ENCODE measurements at regions not wholly inside any gene's neighbourhood (a gene's known extent, or its start where the extent isn't known, plus 50 kb on each side); places are given as distances from the start of the nearest gene placed in this dataset.

GRCh38 chr10:83612746-83613145 lies 526.6 kb upstream of the GHITM start:
- no peak overlapping the region for H3K4me2 ChIP-seq
- H3K9me3 ChIP-seq: no peaks in the 10 kb centered on the region
- TF ChIP-seq JUN (IDR thresholded peaks at IDR 0.05): no peak
- TF ChIP-seq HOXB13 (CRISPR knock-in tag; IDR thresholded peaks at IDR 0.05; ENCODE audit: low read depth): no peak
- TF ChIP-seq NFE2L2 (conservative IDR thresholded peaks at IDR 0.05; ENCODE audit: low read length): no peak
- TF ChIP-seq SMC3 (IDR thresholded peaks at IDR 0.05): no peak
- no peak for TF ChIP-seq RFX5 (IDR thresholded peaks at IDR 0.05)
- no peak for TF ChIP-seq EP300 (IDR thresholded peaks at IDR 0.05)
- no peak for TF ChIP-seq NPAS2 (CRISPR knock-in tag; IDR thresholded peaks at IDR 0.05; ENCODE audit: borderline replicate concordance)
- TF ChIP-seq CEBPB (IDR thresholded peaks at IDR 0.05): no peak
- TF ChIP-seq RARB (CRISPR knock-in tag; IDR thresholded peaks at IDR 0.05): no peak
- WGBS (ENCODE audit: missing lambda C conversion rate): 31% methylated on average over 2 of the region's 2 CpGs
- POLR2A ChIA-PET: no interaction called here
- DNase-seq (ENCODE audit: low read depth in 1 of 2, low spot score in 1 of 2) (no peak), FAIRE-seq (no peak), ATAC-seq (no peak)
- no peak overlapping the region for H3K27ac ChIP-seq
- CTCF ChIA-PET: no interaction called here
- no peaks in the 10 kb centered on the region for H3K4me1 ChIP-seq
- no peak overlapping the region for H3K4me3 ChIP-seq

- TF ChIP-seq BHLHE40 (IDR thresholded peaks at IDR 0.05; ENCODE audit: low read depth, low read length): no peak
- no peak for TF ChIP-seq FOXS1 (CRISPR knock-in tag; IDR thresholded peaks at IDR 0.05)
- no peak for TF ChIP-seq FOSL2 (IDR thresholded peaks at IDR 0.05)
- no peak for TF ChIP-seq FOSL2 (CRISPR knock-in tag; IDR thresholded peaks at IDR 0.05)
- Histone ChIP-seq H3K27ac (no peak overlapping the region), H3K4me3 (no peak overlapping the region), H3K9me3 (no peaks in the 10 kb centered on the region), H3K4me1 (no peaks in the 10 kb centered on the region), H3K4me2 (no peak overlapping the region)
- WGBS (ENCODE audit: missing lambda C conversion rate): 0% methylated on average over 1 of the region's 1 CpG
- DNase-seq (ENCODE audit: low read depth in 1 of 2, low spot score in 1 of 2): no peak
- no peak for FAIRE-seq
- POLR2A ChIA-PET: no interaction called here
- ATAC-seq: no peak
- CTCF ChIA-PET: no interaction called here
Measured at GRCh38 chr10:83617172-83617571, 522.1 kb upstream of the GHITM start.

- Histone ChIP-seq H3K4me3 (no peak overlapping the region), H3K27ac (no peak overlapping the region), H3K4me2 (no peak overlapping the region), H3K4me1 (no peaks in the 10 kb centered on the region), H3K9me3 (no peaks in the 10 kb centered on the region)
- FAIRE-seq: no peak
- no peak for TF ChIP-seq ZFP36 (IDR thresholded peaks at IDR 0.05; ENCODE audit: borderline replicate concordance, partially characterized antibody)
- no peak for TF ChIP-seq ESRRA (IDR thresholded peaks at IDR 0.05; ENCODE audit: borderline replicate concordance, low read length)
- TF ChIP-seq EP300 (IDR thresholded peaks at IDR 0.05): no peak
- TF ChIP-seq PBX3 (IDR thresholded peaks at IDR 0.05): no peak
- TF ChIP-seq GATA3 (IDR thresholded peaks at IDR 0.05; ENCODE audit: borderline replicate concordance): no peak
- TF ChIP-seq KDM1A (IDR thresholded peaks at IDR 0.05; ENCODE audit: low read depth): no peak
- no peak for TF ChIP-seq TFCP2L1 (CRISPR knock-in tag; IDR thresholded peaks at IDR 0.05)
- no peak for TF ChIP-seq ZC3H11A (IDR thresholded peaks at IDR 0.05)
- TF ChIP-seq KDM5A (IDR thresholded peaks at IDR 0.05): no peak
- TF ChIP-seq JUNB (IDR thresholded peaks at IDR 0.05): no peak
- no peak for TF ChIP-seq CHD2 (IDR thresholded peaks at IDR 0.05; ENCODE audit: low read length, partially characterized antibody)
- TF ChIP-seq RARB (CRISPR knock-in tag; IDR thresholded peaks at IDR 0.05): no peak
- no peak for TF ChIP-seq CBX2 (IDR thresholded peaks at IDR 0.05; ENCODE audit: borderline replicate concordance, low read depth)
- TF ChIP-seq POLR2A (IDR thresholded peaks at IDR 0.05; ENCODE audit: low read length): no peak
- no peak for TF ChIP-seq NR3C1 (IDR thresholded peaks at IDR 0.05)
- no peak for TF ChIP-seq HES2 (IDR thresholded peaks at IDR 0.05)
- ATAC-seq: no peak
- POLR2A ChIA-PET: no interaction called here
- CTCF ChIA-PET: no interaction called here
- no peak for DNase-seq (ENCODE audit: low read depth in 1 of 2, low spot score in 1 of 2)
- WGBS (ENCODE audit: missing lambda C conversion rate): 9% methylated on average over 5 of the region's 5 CpGs
Measured at GRCh38 chr10:83617692-83618545, 521.4 kb upstream of the GHITM start.

Measured in A549 (cell line).